SK-N-SH treated with all-trans-retinoic acid at 6 μM for 48 hours (cell line): ENCODE measurements at regions not wholly inside any gene's neighbourhood (a gene's known extent, or its start where the extent isn't known, plus 50 kb on each side); places are given as distances from the start of the nearest gene placed in this dataset.

Experiments
- TCF4 ChIP-seq: fragments of 250-450 bp; sonication (Bioruptor Pico); IDR thresholded peaks from 2 replicates; pipeline ENCODE4 v1.8.0; 2021; ENCODE audit warnings: mild to moderate bottlenecking, moderate library complexity, borderline replicate concordance
- ZFP3 ChIP-seq: fragments of 250-450 bp; sonication (Bioruptor Pico); IDR thresholded peaks from 2 replicates; pipeline ENCODE4 v1.5.0; 2020; ENCODE audit warnings: mild to moderate bottlenecking, moderate library complexity
- ZNF8 ChIP-seq: fragments of 450-650 bp; formaldehyde crosslinking; IDR thresholded peaks from 2 replicates; pipeline ENCODE4 v1.5.0; 2020; ENCODE audit warnings: mild to moderate bottlenecking, moderate library complexity
- TF ChIP-seq, protein P1 (sequence below): fragments of 250-450 bp; sonication (Bioruptor Pico); IDR thresholded peaks from 2 replicates; pipeline ENCODE4 v1.5.0; 2020; ENCODE audit warnings: mild to moderate bottlenecking, moderate library complexity
- TF ChIP-seq, protein P2 (sequence below): fragments of 250-450 bp; sonication (Bioruptor Pico); IDR thresholded peaks from 2 replicates; pipeline ENCODE4 v1.5.1; 2021; ENCODE audit warnings: mild to moderate bottlenecking, moderate library complexity
- TF ChIP-seq, protein P3 (sequence below): fragments of 250-450 bp; sonication (Bioruptor Pico); IDR thresholded peaks from 2 replicates; pipeline ENCODE4 v1.8.0; 2020; ENCODE audit warnings: mild to moderate bottlenecking, moderate library complexity, borderline replicate concordance

DNA sequence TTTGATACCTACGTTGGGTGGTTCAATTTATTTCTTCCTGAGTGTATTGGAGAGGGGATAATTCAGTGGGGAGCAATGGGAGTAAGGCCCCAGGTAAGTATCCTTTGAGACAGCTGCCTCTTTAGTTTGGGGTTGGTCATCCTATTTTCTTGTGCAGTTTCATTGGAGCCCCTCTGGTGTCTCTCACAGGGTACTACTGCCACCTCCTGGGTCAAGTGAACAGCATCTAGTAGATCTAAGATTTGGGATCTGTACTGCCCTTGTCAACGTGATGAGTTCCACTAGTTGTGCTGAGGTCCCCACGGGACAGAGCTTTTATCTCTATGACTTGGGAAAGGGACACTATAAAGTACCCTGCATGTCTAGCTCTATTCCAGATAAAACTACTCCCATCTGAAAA is 80.6 kb downstream of the PBDC1 start:
- TF ChIP-seq ZFP3 (CRISPR knock-in tag) = no peak
- TF ChIP-seq ZNF8 = no peak
- TF ChIP-seq, protein P1, sequence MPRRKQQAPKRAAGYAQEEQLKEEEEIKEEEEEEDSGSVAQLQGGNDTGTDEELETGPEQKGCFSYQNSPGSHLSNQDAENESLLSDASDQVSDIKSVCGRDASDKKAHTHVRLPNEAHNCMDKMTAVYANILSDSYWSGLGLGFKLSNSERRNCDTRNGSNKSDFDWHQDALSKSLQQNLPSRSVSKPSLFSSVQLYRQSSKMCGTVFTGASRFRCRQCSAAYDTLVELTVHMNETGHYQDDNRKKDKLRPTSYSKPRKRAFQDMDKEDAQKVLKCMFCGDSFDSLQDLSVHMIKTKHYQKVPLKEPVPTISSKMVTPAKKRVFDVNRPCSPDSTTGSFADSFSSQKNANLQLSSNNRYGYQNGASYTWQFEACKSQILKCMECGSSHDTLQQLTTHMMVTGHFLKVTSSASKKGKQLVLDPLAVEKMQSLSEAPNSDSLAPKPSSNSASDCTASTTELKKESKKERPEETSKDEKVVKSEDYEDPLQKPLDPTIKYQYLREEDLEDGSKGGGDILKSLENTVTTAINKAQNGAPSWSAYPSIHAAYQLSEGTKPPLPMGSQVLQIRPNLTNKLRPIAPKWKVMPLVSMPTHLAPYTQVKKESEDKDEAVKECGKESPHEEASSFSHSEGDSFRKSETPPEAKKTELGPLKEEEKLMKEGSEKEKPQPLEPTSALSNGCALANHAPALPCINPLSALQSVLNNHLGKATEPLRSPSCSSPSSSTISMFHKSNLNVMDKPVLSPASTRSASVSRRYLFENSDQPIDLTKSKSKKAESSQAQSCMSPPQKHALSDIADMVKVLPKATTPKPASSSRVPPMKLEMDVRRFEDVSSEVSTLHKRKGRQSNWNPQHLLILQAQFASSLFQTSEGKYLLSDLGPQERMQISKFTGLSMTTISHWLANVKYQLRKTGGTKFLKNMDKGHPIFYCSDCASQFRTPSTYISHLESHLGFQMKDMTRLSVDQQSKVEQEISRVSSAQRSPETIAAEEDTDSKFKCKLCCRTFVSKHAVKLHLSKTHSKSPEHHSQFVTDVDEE (CRISPR knock-in tag) = no peak
- TF ChIP-seq, protein P2, sequence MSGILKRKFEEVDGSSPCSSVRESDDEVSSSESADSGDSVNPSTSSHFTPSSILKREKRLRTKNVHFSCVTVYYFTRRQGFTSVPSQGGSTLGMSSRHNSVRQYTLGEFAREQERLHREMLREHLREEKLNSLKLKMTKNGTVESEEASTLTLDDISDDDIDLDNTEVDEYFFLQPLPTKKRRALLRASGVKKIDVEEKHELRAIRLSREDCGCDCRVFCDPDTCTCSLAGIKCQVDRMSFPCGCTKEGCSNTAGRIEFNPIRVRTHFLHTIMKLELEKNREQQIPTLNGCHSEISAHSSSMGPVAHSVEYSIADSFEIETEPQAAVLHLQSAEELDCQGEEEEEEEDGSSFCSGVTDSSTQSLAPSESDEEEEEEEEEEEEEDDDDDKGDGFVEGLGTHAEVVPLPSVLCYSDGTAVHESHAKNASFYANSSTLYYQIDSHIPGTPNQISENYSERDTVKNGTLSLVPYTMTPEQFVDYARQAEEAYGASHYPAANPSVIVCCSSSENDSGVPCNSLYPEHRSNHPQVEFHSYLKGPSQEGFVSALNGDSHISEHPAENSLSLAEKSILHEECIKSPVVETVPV (CRISPR knock-in tag) = no peak
- no peak for TF ChIP-seq TCF4 (CRISPR knock-in tag)
- TF ChIP-seq, protein P3, sequence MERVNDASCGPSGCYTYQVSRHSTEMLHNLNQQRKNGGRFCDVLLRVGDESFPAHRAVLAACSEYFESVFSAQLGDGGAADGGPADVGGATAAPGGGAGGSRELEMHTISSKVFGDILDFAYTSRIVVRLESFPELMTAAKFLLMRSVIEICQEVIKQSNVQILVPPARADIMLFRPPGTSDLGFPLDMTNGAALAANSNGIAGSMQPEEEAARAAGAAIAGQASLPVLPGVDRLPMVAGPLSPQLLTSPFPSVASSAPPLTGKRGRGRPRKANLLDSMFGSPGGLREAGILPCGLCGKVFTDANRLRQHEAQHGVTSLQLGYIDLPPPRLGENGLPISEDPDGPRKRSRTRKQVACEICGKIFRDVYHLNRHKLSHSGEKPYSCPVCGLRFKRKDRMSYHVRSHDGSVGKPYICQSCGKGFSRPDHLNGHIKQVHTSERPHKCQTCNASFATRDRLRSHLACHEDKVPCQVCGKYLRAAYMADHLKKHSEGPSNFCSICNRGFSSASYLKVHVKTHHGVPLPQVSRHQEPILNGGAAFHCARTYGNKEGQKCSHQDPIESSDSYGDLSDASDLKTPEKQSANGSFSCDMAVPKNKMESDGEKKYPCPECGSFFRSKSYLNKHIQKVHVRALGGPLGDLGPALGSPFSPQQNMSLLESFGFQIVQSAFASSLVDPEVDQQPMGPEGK (CRISPR knock-in tag) = no peak
